SK-N-SH (cell line): ENCODE measurements at regions not wholly inside any gene's neighbourhood (a gene's known extent, or its start where the extent isn't known, plus 50 kb on each side); places are given as distances from the start of the nearest gene placed in this dataset.

Experiments used
- CHD2 ChIP-seq: fragments of 150-350 bp; IDR thresholded peaks from 2 replicates; pipeline ENCODE4 v1.6.1; 2018; ENCODE audit warnings: low read length; ENCODE audit not compliant: partially characterized antibody
- EZH2phosphoT487 ChIP-seq: fragments of 200-600 bp; sonication (generic); IDR thresholded peaks from 2 replicates; pipeline ENCODE4 v1.6.1; 2017; ENCODE audit warnings: low read depth, mixed run types, mild to moderate bottlenecking, antibody characterized with exemption, moderate library complexity, borderline replicate concordance
- NRF1 ChIP-seq: IDR thresholded peaks from 2 replicates; pipeline ENCODE4 v1.6.1; 2012; ENCODE audit warnings: low read depth, mild to moderate bottlenecking, low read length
- POLR2AphosphoS5 ChIP-seq: IDR thresholded peaks from 2 replicates; pipeline ENCODE4 v1.6.1; 2012; ENCODE audit warnings: low read depth, low read length
- RAD21 ChIP-seq: IDR thresholded peaks from 2 replicates; pipeline ENCODE4 v1.6.1; 2012; ENCODE audit warnings: mild to moderate bottlenecking, low read length
- RXRA ChIP-seq: IDR thresholded peaks from 2 replicates; pipeline ENCODE4 v1.4.0; 2012; ENCODE audit warnings: low read depth, mild to moderate bottlenecking, borderline replicate concordance
- SIN3A ChIP-seq: IDR thresholded peaks from 2 replicates; pipeline ENCODE4 v1.6.1; 2012; ENCODE audit warnings: low read depth, mild to moderate bottlenecking, low read length, moderate library complexity, borderline replicate concordance
- SMC3 ChIP-seq: IDR thresholded peaks from 2 replicates; pipeline ENCODE4 v1.6.1; 2012; ENCODE audit warnings: low read depth, low read length, improper control_type of control experiment
- TEAD4 ChIP-seq: IDR thresholded peaks from 2 replicates; pipeline ENCODE4 v1.4.0; 2012; ENCODE audit warnings: mild to moderate bottlenecking, borderline replicate concordance; ENCODE audit not compliant: insufficient read depth
- TF ChIP-seq, protein P1 (sequence below): fragments of 200-600 bp; sonication (generic); IDR thresholded peaks from 2 replicates; pipeline ENCODE4 v1.6.1; 2017; ENCODE audit warnings: antibody characterized with exemption, mild to moderate bottlenecking, moderate library complexity
- TF ChIP-seq, protein P2 (sequence below): IDR thresholded peaks from 2 replicates; pipeline ENCODE4 v1.4.0; 2012; ENCODE audit warnings: low read depth
- TF ChIP-seq, protein P3 (sequence below): IDR thresholded peaks from 2 replicates; pipeline ENCODE4 v1.4.0; 2012; ENCODE audit warnings: low read depth, borderline replicate concordance
- TF ChIP-seq, protein P4 (sequence below): IDR thresholded peaks from 2 replicates; pipeline ENCODE4 v1.4.0; 2012; ENCODE audit warnings: low read depth, borderline replicate concordance
- TF ChIP-seq, protein P5 (sequence below): fragments of 150-350 bp; IDR thresholded peaks from 2 replicates; pipeline ENCODE4 v1.6.1; 2017; ENCODE audit warnings: antibody characterized with exemption, low read length, low read depth, borderline replicate concordance

DNA sequence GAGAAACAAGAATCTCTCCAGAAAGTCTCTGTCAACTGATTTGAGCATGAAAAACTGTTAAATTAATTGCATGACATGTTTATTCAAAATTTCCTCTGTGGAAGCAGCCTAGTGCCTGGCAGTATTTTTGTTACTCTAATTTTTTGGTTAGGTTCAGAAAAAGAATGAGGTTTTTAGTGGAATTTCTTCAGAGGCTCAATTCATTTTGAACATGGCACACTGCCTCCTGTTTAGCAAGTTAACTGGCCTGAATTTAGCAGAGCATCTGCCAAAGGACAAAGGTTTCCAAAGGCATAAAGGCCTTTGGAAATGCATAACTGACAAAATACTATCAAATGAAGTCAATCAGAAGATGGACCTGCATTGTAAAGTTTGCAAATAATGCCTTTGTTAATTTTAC, 1326.5 kb downstream of the PLA2G4A start:
- TF ChIP-seq EZH2phosphoT487 (no peak), POLR2AphosphoS5 (no peak), SMC3 (no peak), CHD2 (no peak), NRF1 (no peak), SIN3A (no peak), RAD21 (no peak), RXRA (no peak), TEAD4 (no peak)
- TF ChIP-seq, protein P1, sequence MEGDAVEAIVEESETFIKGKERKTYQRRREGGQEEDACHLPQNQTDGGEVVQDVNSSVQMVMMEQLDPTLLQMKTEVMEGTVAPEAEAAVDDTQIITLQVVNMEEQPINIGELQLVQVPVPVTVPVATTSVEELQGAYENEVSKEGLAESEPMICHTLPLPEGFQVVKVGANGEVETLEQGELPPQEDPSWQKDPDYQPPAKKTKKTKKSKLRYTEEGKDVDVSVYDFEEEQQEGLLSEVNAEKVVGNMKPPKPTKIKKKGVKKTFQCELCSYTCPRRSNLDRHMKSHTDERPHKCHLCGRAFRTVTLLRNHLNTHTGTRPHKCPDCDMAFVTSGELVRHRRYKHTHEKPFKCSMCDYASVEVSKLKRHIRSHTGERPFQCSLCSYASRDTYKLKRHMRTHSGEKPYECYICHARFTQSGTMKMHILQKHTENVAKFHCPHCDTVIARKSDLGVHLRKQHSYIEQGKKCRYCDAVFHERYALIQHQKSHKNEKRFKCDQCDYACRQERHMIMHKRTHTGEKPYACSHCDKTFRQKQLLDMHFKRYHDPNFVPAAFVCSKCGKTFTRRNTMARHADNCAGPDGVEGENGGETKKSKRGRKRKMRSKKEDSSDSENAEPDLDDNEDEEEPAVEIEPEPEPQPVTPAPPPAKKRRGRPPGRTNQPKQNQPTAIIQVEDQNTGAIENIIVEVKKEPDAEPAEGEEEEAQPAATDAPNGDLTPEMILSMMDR: no peak
- TF ChIP-seq, protein P2, sequence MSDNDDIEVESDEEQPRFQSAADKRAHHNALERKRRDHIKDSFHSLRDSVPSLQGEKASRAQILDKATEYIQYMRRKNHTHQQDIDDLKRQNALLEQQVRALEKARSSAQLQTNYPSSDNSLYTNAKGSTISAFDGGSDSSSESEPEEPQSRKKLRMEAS: no peak
- TF ChIP-seq, protein P3, sequence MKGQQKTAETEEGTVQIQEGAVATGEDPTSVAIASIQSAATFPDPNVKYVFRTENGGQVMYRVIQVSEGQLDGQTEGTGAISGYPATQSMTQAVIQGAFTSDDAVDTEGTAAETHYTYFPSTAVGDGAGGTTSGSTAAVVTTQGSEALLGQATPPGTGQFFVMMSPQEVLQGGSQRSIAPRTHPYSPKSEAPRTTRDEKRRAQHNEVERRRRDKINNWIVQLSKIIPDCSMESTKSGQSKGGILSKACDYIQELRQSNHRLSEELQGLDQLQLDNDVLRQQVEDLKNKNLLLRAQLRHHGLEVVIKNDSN: no peak
- TF ChIP-seq, protein P4, sequence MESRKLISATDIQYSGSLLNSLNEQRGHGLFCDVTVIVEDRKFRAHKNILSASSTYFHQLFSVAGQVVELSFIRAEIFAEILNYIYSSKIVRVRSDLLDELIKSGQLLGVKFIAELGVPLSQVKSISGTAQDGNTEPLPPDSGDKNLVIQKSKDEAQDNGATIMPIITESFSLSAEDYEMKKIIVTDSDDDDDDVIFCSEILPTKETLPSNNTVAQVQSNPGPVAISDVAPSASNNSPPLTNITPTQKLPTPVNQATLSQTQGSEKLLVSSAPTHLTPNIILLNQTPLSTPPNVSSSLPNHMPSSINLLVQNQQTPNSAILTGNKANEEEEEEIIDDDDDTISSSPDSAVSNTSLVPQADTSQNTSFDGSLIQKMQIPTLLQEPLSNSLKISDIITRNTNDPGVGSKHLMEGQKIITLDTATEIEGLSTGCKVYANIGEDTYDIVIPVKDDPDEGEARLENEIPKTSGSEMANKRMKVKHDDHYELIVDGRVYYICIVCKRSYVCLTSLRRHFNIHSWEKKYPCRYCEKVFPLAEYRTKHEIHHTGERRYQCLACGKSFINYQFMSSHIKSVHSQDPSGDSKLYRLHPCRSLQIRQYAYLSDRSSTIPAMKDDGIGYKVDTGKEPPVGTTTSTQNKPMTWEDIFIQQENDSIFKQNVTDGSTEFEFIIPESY: no peak
- TF ChIP-seq, protein P5, sequence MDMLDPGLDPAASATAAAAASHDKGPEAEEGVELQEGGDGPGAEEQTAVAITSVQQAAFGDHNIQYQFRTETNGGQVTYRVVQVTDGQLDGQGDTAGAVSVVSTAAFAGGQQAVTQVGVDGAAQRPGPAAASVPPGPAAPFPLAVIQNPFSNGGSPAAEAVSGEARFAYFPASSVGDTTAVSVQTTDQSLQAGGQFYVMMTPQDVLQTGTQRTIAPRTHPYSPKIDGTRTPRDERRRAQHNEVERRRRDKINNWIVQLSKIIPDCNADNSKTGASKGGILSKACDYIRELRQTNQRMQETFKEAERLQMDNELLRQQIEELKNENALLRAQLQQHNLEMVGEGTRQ: no peak
